GM12865 (cell line): ENCODE measurements at regions not wholly inside any gene's neighbourhood (a gene's known extent, or its start where the extent isn't known, plus 50 kb on each side); places are given as distances from the start of the nearest gene placed in this dataset.

Experiments
- DNase-seq: peaks from one replicate; pipeline ENCODE4 v3.0.0; 2010; ENCODE audit warnings: low read depth
- H3K4me3 ChIP-seq: 2 replicates; pipeline ENCODE4 v1.5.1; 2011; ENCODE audit warnings: mild to moderate bottlenecking, low read depth, low read length, control low read depth
- CTCF ChIP-seq: IDR thresholded peaks from 2 replicates; pipeline ENCODE4 v1.5.1; 2011; ENCODE audit warnings: low read length, control low read depth, low read depth, inconsistent platforms; ENCODE audit not compliant: insufficient read depth; ENCODE audit errors: missing control alignments

GRCh38 chr4:35538807-35539206 is 705.5 kb downstream of the ARAP2 start:
- no peak overlapping the region for H3K4me3 ChIP-seq
- no peak for DNase-seq

GRCh38 chr4:35539404-35540055 is 704.8 kb downstream of the ARAP2 start:
- no peak for DNase-seq
- no peak for TF ChIP-seq CTCF

More at GRCh38 chr4:35538807-35539206, 705.5 kb downstream of the ARAP2 start:
- no peak for TF ChIP-seq CTCF

GRCh38 chr4:35541146-35541887 is 703.0 kb downstream of the ARAP2 start:
- H3K4me3 ChIP-seq: no peak overlapping the region
- no peak for TF ChIP-seq CTCF
- no peak for DNase-seq

More at GRCh38 chr4:35539404-35540055, 704.8 kb downstream of the ARAP2 start:
- H3K4me3 ChIP-seq: no peak overlapping the region

GRCh38 chr4:35541888-35542213 is 702.5 kb downstream of the ARAP2 start:
- TF ChIP-seq CTCF: no peak
- no peak for DNase-seq
- H3K4me3 ChIP-seq: no peak overlapping the region

- TF ChIP-seq CTCF: no peak
- H3K4me3 ChIP-seq: no peak overlapping the region
- no peak for DNase-seq
These were observed 695.4 kb downstream of the ARAP2 start for GRCh38 chr4:35548921-35549320.

- TF ChIP-seq CTCF: no peak
- DNase-seq: no peak
- H3K4me3 ChIP-seq: no peak overlapping the region
These were observed 687.9 kb downstream of the ARAP2 start for GRCh38 chr4:35556387-35556786.
